ENCODE measurements at regions not wholly inside any gene's neighbourhood (a gene's known extent, or its start where the extent isn't known, plus 50 kb on each side); places are given as distances from the start of the nearest gene placed in this dataset.

GRCh38 chr7:52615021-52615695, 420.3 kb upstream of the POM121L12 start:
- no peak overlapping the region for H3K27ac ChIP-seq (ENCODE audit: low read depth, low read length)
- H2AFZ ChIP-seq (ENCODE audit: low read depth, low read length, severe bottlenecking) = no peak overlapping the region
- H3K4me3 ChIP-seq (ENCODE audit: insufficient read depth, low read length, poor library complexity, severe bottlenecking) = no peak overlapping the region
- H3K36me3 ChIP-seq (ENCODE audit: low read length) = no peaks in the 10 kb centered on the region
- H3K9me3 ChIP-seq (ENCODE audit: insufficient read depth, low read length) = no peaks in the 10 kb centered on the region
- no peaks in the 10 kb centered on the region for H4K20me1 ChIP-seq (ENCODE audit: low read depth, low read length)
- no peaks in the 10 kb centered on the region for H3K27me3 ChIP-seq (ENCODE audit: low read length)
- H3F3A ChIP-seq (ENCODE audit: insufficient read depth) = no peaks in the 10 kb centered on the region
- no peak overlapping the region for H3K4me2 ChIP-seq (ENCODE audit: low read depth, low read length, poor library complexity, severe bottlenecking)
- no peaks in the 10 kb centered on the region for H3K9me2 ChIP-seq (replicated peaks; ENCODE audit: insufficient read depth, low read length)
- TF ChIP-seq EZH2phosphoT487 (conservative IDR thresholded peaks at IDR 0.05; ENCODE audit: low read length) (no peak), CTCF (IDR thresholded peaks at IDR 0.05; ENCODE audit: insufficient read depth, low read length, poor library complexity, severe bottlenecking) (no peak)
- no peaks in the 10 kb centered on the region for H3K79me2 ChIP-seq (ENCODE audit: insufficient read depth, low read length)
- no peak overlapping the region for H3K9ac ChIP-seq (ENCODE audit: low read length)

- Histone ChIP-seq H3K79me2 (ENCODE audit: insufficient read depth, low read length) (no peaks in the 10 kb centered on the region), H3K9me3 (ENCODE audit: insufficient read depth, low read length) (no peaks in the 10 kb centered on the region), H4K20me1 (ENCODE audit: low read depth, low read length) (no peaks in the 10 kb centered on the region), H3K4me3 (ENCODE audit: insufficient read depth, low read length, poor library complexity, severe bottlenecking) (no peak overlapping the region), H3K27me3 (ENCODE audit: low read length) (no peaks in the 10 kb centered on the region), H3F3A (ENCODE audit: insufficient read depth) (no peaks in the 10 kb centered on the region), H3K9me2 (replicated peaks; ENCODE audit: insufficient read depth, low read length) (no peaks in the 10 kb centered on the region), H3K9ac (ENCODE audit: low read length) (no peak overlapping the region), H2AFZ (ENCODE audit: low read depth, low read length, severe bottlenecking) (no peak overlapping the region), H3K27ac (ENCODE audit: low read depth, low read length) (no peak overlapping the region), H3K4me2 (ENCODE audit: low read depth, low read length, poor library complexity, severe bottlenecking) (no peak overlapping the region), H3K36me3 (ENCODE audit: low read length) (no peaks in the 10 kb centered on the region)
- no peak for TF ChIP-seq CTCF (IDR thresholded peaks at IDR 0.05; ENCODE audit: insufficient read depth, low read length, poor library complexity, severe bottlenecking)
- no peak for TF ChIP-seq EZH2phosphoT487 (conservative IDR thresholded peaks at IDR 0.05; ENCODE audit: low read length)
Observed at GRCh38 chr7:52609511-52609910, 425.9 kb upstream of the POM121L12 start.

GRCh38 chr7:52592698-52593097, 442.7 kb upstream of the POM121L12 start:
- TF ChIP-seq EZH2phosphoT487 (conservative IDR thresholded peaks at IDR 0.05; ENCODE audit: low read length) = no peak
- no peak for TF ChIP-seq CTCF (IDR thresholded peaks at IDR 0.05; ENCODE audit: insufficient read depth, low read length, poor library complexity, severe bottlenecking)
- Histone ChIP-seq H3K9me2 (replicated peaks; ENCODE audit: insufficient read depth, low read length) (no peaks in the 10 kb centered on the region), H3K27ac (ENCODE audit: low read depth, low read length) (no peak overlapping the region), H3K27me3 (ENCODE audit: low read length) (no peaks in the 10 kb centered on the region), H3K9me3 (ENCODE audit: insufficient read depth, low read length) (peaks cover 11% of the 10 kb centered on the region; the same call in 1 of the 2 replicates), H3K79me2 (ENCODE audit: insufficient read depth, low read length) (no peaks in the 10 kb centered on the region), H3K9ac (ENCODE audit: low read length) (no peak overlapping the region), H2AFZ (ENCODE audit: low read depth, low read length, severe bottlenecking) (no peak overlapping the region), H3F3A (ENCODE audit: insufficient read depth) (no peaks in the 10 kb centered on the region), H3K4me2 (ENCODE audit: low read depth, low read length, poor library complexity, severe bottlenecking) (no peak overlapping the region), H3K4me3 (ENCODE audit: insufficient read depth, low read length, poor library complexity, severe bottlenecking) (no peak overlapping the region), H3K36me3 (ENCODE audit: low read length) (no peaks in the 10 kb centered on the region), H4K20me1 (ENCODE audit: low read depth, low read length) (no peaks in the 10 kb centered on the region)
